GM21737 (cell line): ENCODE measurements at regions not wholly inside any gene's neighbourhood (a gene's known extent, or its start where the extent isn't known, plus 50 kb on each side); places are given as distances from the start of the nearest gene placed in this dataset.

Experiments used
- ATAC-seq: cut with Tn5 transposase; IDR thresholded peaks from one replicate; pipeline ENCODE4 v1.9.1; 2021; ENCODE audit warnings: mild to moderate bottlenecking, moderate library complexity; ENCODE audit not compliant: unreplicated experiment

DNA sequence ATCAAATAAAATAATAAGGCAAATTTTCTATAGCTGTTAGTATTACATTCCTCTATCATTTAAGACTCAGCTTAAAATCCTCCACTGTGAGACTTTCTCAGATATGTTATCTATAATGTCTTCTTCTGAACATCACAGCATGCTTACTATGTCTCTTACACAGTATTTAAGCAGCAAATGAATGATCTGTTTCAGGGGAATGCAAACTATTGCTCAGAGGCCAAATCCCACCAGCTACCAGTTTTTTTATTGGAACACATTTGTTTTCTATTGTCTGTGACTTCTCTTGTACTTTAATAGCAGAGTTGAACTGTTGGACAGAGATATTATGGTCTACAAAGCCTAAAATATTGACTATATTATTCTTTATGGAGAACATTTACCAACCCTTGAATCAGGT, 59.6 kb downstream of the C3orf38 start:
- no peak for ATAC-seq

DNA sequence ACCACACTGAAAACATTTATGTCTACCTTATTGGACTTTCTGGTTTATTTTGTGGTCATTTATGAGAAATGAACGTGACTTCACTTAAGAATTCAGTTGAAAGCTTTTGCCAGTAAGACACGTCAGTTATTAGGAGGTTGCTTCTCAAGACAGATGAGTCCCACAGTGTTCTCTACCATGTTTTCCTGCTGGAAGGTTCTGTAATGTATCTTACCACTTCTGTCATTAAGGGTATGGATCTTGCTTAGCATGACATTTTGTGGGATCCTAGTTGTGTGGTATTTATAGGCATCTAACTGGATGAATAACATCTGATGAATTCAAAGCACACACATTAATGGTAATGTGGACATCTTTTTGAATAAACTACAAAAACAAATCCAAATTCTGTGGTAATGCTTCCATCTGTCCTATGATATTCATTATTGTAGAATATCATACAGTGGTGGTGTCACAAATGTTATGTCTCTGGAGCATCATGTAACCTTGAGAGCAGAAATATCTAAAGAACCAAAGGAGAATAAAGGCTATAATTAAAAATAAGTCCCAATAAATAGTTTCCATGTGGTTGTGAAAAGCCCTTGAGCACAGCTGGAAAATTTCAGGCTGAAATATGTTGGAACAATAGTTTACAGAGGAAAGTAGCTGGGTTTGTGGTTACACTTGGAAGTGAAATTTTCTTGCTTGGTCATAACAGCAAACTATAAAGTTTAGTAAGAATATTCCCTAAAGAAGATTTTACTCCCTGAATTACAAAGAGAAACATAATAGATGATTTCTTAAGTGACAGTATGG, 61.5 kb downstream of the C3orf38 start:
- ATAC-seq = no peak

DNA sequence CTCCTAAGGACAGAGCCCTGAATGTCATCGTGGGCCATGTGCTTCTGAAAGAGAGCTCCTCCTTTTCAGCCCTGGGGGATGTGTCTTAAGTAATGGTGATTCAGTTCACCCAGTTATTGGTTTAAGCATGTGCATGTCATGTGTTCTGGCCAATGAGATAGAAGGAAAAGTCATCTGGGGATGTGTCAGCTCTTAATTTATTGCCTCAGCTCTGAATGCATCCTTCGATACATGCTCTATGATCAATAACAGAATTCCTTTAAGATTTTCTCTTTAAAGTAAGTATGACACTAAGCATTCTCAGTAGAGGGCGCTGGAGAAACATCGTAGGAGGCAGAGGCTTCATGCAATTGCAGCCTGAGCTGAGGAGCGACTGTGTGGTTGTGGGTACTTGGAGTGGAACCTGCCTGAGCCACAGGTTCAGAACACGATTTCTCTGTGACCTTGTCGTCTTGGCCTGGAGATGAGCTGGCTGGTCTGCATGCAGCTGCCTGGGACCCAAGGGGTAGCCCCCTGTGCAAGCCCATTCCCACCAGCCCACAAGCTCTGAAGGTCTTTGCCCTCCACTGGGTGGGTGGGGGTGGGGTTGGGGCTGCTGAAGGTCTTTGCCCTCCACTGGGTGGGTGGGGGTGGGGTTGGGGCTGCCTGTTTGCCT, 69.5 kb downstream of the C3orf38 start:
- ATAC-seq = peak; percentile 77

- no peak for ATAC-seq
Measured at GRCh38 chr3:88220126-88220525, 70.4 kb downstream of the C3orf38 start.

DNA sequence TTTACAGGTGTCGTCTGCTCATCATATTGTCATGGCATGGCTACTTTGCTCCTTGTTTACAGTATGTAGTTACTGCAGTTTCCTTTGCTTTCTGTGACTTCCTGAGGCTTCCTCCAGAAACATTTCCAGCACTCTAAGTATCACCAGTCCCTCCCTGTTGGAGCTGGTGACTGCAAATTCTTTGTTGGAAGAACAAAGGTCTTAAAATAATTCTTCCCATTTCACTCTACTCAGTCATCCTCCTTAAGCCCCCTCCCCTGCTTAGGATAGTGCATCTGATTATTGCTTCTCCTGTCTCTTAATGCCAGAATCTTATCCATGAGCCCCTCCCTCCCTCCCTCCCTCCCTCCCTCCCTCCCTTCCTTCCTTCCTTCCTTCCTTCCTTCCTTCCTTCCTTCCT, 72.0 kb downstream of the C3orf38 start:
- ATAC-seq = no peak

GRCh38 chr3:88222343-88222742, 72.6 kb downstream of the C3orf38 start:
- no peak for ATAC-seq

- no peak for ATAC-seq
Measured at GRCh38 chr3:88225326-88226008, 75.7 kb downstream of the C3orf38 start.

DNA sequence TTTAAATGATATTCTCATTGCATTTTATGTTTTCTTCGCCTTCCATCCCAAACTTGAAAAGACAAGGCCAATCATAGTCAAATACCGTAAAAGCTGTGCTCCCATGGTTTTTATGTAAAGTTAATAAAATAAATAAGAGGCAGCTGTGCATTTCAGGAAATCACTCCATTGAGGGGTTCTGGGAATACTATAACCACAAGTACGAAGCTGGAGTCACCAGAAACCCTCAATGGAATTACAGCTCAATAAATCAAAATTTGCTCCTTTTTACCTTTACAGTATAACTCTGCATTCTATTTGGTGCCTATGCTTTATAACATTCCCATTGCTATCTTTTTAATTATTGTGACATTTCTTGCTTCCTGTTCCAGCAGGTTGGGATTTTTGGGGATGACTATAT, 77.2 kb downstream of the C3orf38 start:
- ATAC-seq = no peak

DNA sequence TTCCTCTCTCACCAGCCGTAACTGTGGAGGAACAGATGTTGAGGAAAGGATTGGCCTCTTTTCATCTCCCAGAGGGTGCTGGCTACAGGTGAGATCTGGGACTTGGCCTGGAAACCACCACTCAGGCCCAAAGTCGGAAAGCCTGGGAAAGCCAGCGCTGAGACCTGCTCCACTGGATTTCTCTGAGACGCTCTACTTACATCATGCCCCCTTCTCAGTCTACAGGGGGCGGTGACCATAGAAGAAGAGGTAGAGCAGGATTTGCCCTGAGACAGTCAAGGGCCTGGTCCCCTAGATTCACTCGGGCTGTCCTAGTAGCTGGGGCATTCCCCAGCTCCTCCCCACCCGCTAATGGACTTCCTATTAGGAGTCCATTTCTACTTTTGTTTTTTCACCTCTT, 80.9 kb downstream of the C3orf38 start:
- ATAC-seq = no peak

- ATAC-seq = no peak
Measured at GRCh38 chr3:88231207-88231606, 81.4 kb downstream of the C3orf38 start.

DNA sequence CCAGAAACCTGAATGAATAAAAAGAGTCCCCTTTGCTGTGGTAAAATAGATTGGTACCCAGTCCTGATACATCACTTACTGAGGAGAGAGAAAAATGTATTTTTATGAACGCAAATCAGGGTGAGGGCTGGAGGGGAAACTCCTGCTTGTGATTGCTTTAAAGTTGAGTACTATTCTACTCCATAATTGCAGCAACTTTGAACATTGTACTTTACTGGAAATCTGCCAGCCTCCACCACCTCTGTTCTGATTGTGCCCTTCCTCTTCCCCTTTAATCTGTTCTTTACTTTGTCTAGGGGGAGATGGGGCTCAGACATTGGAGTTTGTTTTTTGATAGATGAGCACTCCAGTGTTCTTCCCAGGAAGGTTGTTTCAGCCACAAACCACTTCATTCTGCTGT, 81.9 kb downstream of the C3orf38 start:
- ATAC-seq = no peak

DNA sequence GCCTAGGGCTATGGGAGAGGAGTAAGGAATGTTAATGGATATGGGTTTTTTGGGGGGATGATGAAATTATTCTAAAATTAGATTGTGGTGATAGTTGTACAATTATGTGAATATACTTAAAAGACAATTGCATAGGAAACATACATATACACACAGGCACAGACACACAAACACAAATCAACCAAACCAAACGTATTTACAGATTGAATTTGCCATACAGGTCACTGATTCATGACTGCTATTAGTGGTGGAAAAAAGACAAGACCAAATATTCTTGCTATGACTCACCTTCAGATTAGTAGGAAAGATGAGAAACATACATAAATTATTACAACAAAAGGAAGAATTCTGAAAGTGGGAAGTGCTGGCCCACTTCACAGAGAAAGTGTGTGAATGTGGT, 85.3 kb downstream of the C3orf38 start:
- no peak for ATAC-seq

- ATAC-seq = no peak
Measured at GRCh38 chr3:88239870-88240269, 90.1 kb downstream of the C3orf38 start.

DNA sequence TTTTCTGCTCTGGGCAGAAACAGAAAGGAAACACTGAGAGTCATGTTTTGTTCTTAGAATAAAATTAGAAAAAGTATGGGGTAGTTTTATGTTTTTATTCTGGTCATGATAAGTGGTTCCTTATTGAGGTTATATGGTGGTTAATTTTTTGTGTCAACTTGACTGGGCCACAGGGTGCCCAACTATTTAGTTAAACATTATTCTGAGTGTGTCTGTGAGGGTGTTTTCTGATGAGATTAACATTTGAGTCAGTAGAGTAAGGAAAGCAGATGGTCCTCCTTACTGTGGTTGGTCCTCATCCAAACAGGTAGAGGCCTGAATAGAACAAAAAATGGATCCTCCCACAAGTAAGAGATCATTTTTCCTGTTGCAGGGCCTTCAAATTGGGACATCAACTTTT, 98.9 kb downstream of the C3orf38 start:
- ATAC-seq = no peak

DNA sequence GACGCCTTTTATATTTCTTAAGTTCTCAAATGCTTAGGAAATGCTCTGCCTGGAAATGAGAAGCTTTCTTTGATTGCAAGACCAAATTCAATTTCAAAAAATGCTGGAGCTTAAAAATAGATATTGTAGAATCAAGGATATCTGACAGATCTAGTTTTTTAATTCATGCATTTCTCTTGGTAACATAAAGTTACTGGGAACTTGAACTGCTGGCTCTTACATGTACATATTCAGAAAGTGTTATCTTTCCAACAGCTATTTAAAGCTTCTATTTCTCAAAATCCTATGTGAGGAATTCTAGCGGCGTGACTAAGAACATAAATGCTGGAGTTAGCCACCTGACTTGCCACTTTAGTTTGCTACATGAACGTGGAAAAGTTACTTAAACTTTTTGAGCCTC, 109.3 kb downstream of the C3orf38 start:
- no peak for ATAC-seq

DNA sequence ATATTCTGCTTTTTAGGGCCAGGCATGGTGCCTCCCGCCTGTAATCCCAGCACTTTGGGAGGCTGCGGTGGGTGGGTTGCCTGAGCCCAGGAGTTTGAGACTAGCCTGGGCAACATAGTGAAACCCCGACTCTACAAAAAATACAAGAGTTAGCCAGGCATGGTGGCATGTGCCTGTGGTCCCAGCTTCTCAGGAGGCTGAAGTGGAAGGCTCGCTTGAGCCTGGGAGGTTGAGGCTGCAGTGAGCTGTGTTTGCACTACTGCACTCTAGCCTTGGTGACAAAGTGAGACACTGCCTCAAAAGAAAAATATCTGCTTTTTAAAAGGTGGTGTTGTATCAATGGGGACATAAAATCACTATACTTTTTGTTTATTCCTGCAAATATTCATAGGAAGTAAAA, 112.8 kb downstream of the C3orf38 start:
- no peak for ATAC-seq

- no peak for ATAC-seq
Measured at GRCh38 chr3:88263417-88264100, 113.8 kb downstream of the C3orf38 start.

- no peak for ATAC-seq
Measured at GRCh38 chr3:88267441-88267840, 117.7 kb downstream of the C3orf38 start.

- ATAC-seq = no peak
Measured at GRCh38 chr3:88267847-88268246, 118.1 kb downstream of the C3orf38 start.

GRCh38 chr3:88280326-88280725, 130.6 kb downstream of the C3orf38 start:
- ATAC-seq = no peak

- ATAC-seq = no peak
Measured at GRCh38 chr3:88282528-88283241, 132.9 kb downstream of the C3orf38 start.
